ENCODE measurements at regions not wholly inside any gene's neighbourhood (a gene's known extent, or its start where the extent isn't known, plus 50 kb on each side); places are given as distances from the start of the nearest gene placed in this dataset.

GRCh38 chr12:77133566-77133965 lies 68.2 kb upstream of the E2F7 start:
- Histone ChIP-seq H3K9me3 (ENCODE audit: control insufficient read depth, insufficient read depth, low read length) (no peaks in the 10 kb centered on the region), H3K4me1 (ENCODE audit: control insufficient read depth, insufficient read depth, low read length) (no peaks in the 10 kb centered on the region), H3K27ac (ENCODE audit: low read depth, low read length) (no peak overlapping the region), H3K27me3 (ENCODE audit: control insufficient read depth, insufficient read depth, low read length) (no peaks in the 10 kb centered on the region), H3K4me3 (ENCODE audit: low read depth, low read length) (no peak overlapping the region), H3K36me3 (ENCODE audit: control insufficient read depth, insufficient read depth, low read length) (no peaks in the 10 kb centered on the region)
- peak in 2 of 6 donors; percentile 21 to 54 for DNase-seq (ENCODE audit: low read depth in 4 of 6, low spot score in 6 of 6)
- WGBS (ENCODE audit: insufficient coverage): 47% methylated on average over 3 of the region's 3 CpGs

- Histone ChIP-seq H3K4me3 (ENCODE audit: low read depth, low read length) (no peak overlapping the region), H3K27me3 (ENCODE audit: control insufficient read depth, insufficient read depth, low read length) (no peaks in the 10 kb centered on the region), H3K36me3 (ENCODE audit: control insufficient read depth, insufficient read depth, low read length) (no peaks in the 10 kb centered on the region), H3K4me1 (ENCODE audit: control insufficient read depth, insufficient read depth, low read length) (no peaks in the 10 kb centered on the region), H3K9me3 (ENCODE audit: control insufficient read depth, insufficient read depth, low read length) (no peaks in the 10 kb centered on the region), H3K27ac (ENCODE audit: low read depth, low read length) (no peak overlapping the region)
- DNase-seq (ENCODE audit: low read depth in 4 of 6, low spot score in 6 of 6): no peak
- WGBS (ENCODE audit: insufficient coverage): no CpG with 5 or more reads among the region's 2 CpGs
These were observed 66.7 kb upstream of the E2F7 start for GRCh38 chr12:77131977-77132490.

- Histone ChIP-seq H3K27me3 (ENCODE audit: control insufficient read depth, insufficient read depth, low read length) (no peaks in the 10 kb centered on the region), H3K4me3 (ENCODE audit: low read depth, low read length) (no peak overlapping the region), H3K36me3 (ENCODE audit: control insufficient read depth, insufficient read depth, low read length) (no peaks in the 10 kb centered on the region), H3K4me1 (ENCODE audit: control insufficient read depth, insufficient read depth, low read length) (no peaks in the 10 kb centered on the region), H3K27ac (ENCODE audit: low read depth, low read length) (no peak overlapping the region), H3K9me3 (ENCODE audit: control insufficient read depth, insufficient read depth, low read length) (no peaks in the 10 kb centered on the region)
- DNase-seq (ENCODE audit: low read depth in 4 of 6, low spot score in 6 of 6): no peak
- WGBS (ENCODE audit: insufficient coverage): 42% methylated on average over 2 of the region's 6 CpGs
These were observed 64.8 kb upstream of the E2F7 start for GRCh38 chr12:77130193-77130592.

GRCh38 chr12:77124767-77125166 lies 59.4 kb upstream of the E2F7 start:
- 75% methylated on average over 2 of the region's 2 CpGs for WGBS (ENCODE audit: insufficient coverage)
- no peak for DNase-seq (ENCODE audit: low read depth in 4 of 6, low spot score in 6 of 6)
- Histone ChIP-seq H3K36me3 (ENCODE audit: control insufficient read depth, insufficient read depth, low read length) (no peaks in the 10 kb centered on the region), H3K27me3 (ENCODE audit: control insufficient read depth, insufficient read depth, low read length) (no peaks in the 10 kb centered on the region), H3K9me3 (ENCODE audit: control insufficient read depth, insufficient read depth, low read length) (no peaks in the 10 kb centered on the region), H3K4me1 (ENCODE audit: control insufficient read depth, insufficient read depth, low read length) (no peaks in the 10 kb centered on the region), H3K27ac (ENCODE audit: low read depth, low read length) (no peak overlapping the region), H3K4me3 (ENCODE audit: low read depth, low read length) (no peak overlapping the region)

- Histone ChIP-seq H3K4me3 (ENCODE audit: low read depth, low read length) (no peak overlapping the region), H3K9me3 (ENCODE audit: control insufficient read depth, insufficient read depth, low read length) (no peaks in the 10 kb centered on the region), H3K27me3 (ENCODE audit: control insufficient read depth, insufficient read depth, low read length) (no peaks in the 10 kb centered on the region), H3K36me3 (ENCODE audit: control insufficient read depth, insufficient read depth, low read length) (no peaks in the 10 kb centered on the region), H3K4me1 (ENCODE audit: control insufficient read depth, insufficient read depth, low read length) (no peaks in the 10 kb centered on the region), H3K27ac (ENCODE audit: low read depth, low read length) (no peak overlapping the region)
- DNase-seq (ENCODE audit: low read depth in 4 of 6, low spot score in 6 of 6): no peak
These were observed 57.3 kb upstream of the E2F7 start for GRCh38 chr12:77122661-77123060.

GRCh38 chr12:77122236-77122635 lies 56.9 kb upstream of the E2F7 start:
- WGBS (ENCODE audit: insufficient coverage): no CpG with 5 or more reads among the region's 4 CpGs
- H3K4me1 ChIP-seq (ENCODE audit: control insufficient read depth, insufficient read depth, low read length): no peaks in the 10 kb centered on the region
- no peak overlapping the region for H3K27ac ChIP-seq (ENCODE audit: low read depth, low read length)
- DNase-seq (ENCODE audit: low read depth in 4 of 6, low spot score in 6 of 6): no peak
- H3K36me3 ChIP-seq (ENCODE audit: control insufficient read depth, insufficient read depth, low read length): no peaks in the 10 kb centered on the region
- H3K9me3 ChIP-seq (ENCODE audit: control insufficient read depth, insufficient read depth, low read length): no peaks in the 10 kb centered on the region
- H3K4me3 ChIP-seq (ENCODE audit: low read depth, low read length): no peak overlapping the region
- no peaks in the 10 kb centered on the region for H3K27me3 ChIP-seq (ENCODE audit: control insufficient read depth, insufficient read depth, low read length)

- Histone ChIP-seq H3K4me3 (ENCODE audit: low read depth, low read length) (no peak overlapping the region), H3K36me3 (ENCODE audit: control insufficient read depth, insufficient read depth, low read length) (no peaks in the 10 kb centered on the region), H3K4me1 (ENCODE audit: control insufficient read depth, insufficient read depth, low read length) (no peaks in the 10 kb centered on the region), H3K27ac (ENCODE audit: low read depth, low read length) (no peak overlapping the region), H3K27me3 (ENCODE audit: control insufficient read depth, insufficient read depth, low read length) (no peaks in the 10 kb centered on the region), H3K9me3 (ENCODE audit: control insufficient read depth, insufficient read depth, low read length) (no peaks in the 10 kb centered on the region)
- peak in 2 of 6 donors; percentile 7 to 19 for DNase-seq (ENCODE audit: low read depth in 4 of 6, low spot score in 6 of 6)
- WGBS (ENCODE audit: insufficient coverage): no CpG with 5 or more reads among the region's 1 CpG
These were observed 55.1 kb upstream of the E2F7 start for GRCh38 chr12:77120156-77121085.

GRCh38 chr12:77118696-77119095 lies 53.3 kb upstream of the E2F7 start:
- no peaks in the 10 kb centered on the region for H3K9me3 ChIP-seq (ENCODE audit: control insufficient read depth, insufficient read depth, low read length)
- no peak for DNase-seq (ENCODE audit: low read depth in 4 of 6, low spot score in 6 of 6)
- H3K27me3 ChIP-seq (ENCODE audit: control insufficient read depth, insufficient read depth, low read length): no peaks in the 10 kb centered on the region
- no peaks in the 10 kb centered on the region for H3K4me1 ChIP-seq (ENCODE audit: control insufficient read depth, insufficient read depth, low read length)
- no peak overlapping the region for H3K4me3 ChIP-seq (ENCODE audit: low read depth, low read length)
- no peaks in the 10 kb centered on the region for H3K36me3 ChIP-seq (ENCODE audit: control insufficient read depth, insufficient read depth, low read length)
- WGBS (ENCODE audit: insufficient coverage): 79% methylated on average over 2 of the region's 2 CpGs
- H3K27ac ChIP-seq (ENCODE audit: low read depth, low read length): no peak overlapping the region

GRCh38 chr12:77116277-77116676 lies 50.9 kb upstream of the E2F7 start:
- no peaks in the 10 kb centered on the region for H3K36me3 ChIP-seq (ENCODE audit: control insufficient read depth, insufficient read depth, low read length)
- H3K4me3 ChIP-seq (ENCODE audit: low read depth, low read length): no peak overlapping the region
- DNase-seq (ENCODE audit: low read depth in 4 of 6, low spot score in 6 of 6): no peak
- no peaks in the 10 kb centered on the region for H3K27me3 ChIP-seq (ENCODE audit: control insufficient read depth, insufficient read depth, low read length)
- no peaks in the 10 kb centered on the region for H3K4me1 ChIP-seq (ENCODE audit: control insufficient read depth, insufficient read depth, low read length)
- no peaks in the 10 kb centered on the region for H3K9me3 ChIP-seq (ENCODE audit: control insufficient read depth, insufficient read depth, low read length)
- no peak overlapping the region for H3K27ac ChIP-seq (ENCODE audit: low read depth, low read length)
- 42% methylated on average over 2 of the region's 2 CpGs for WGBS (ENCODE audit: insufficient coverage)

GRCh38 chr12:77115471-77115870 lies 50.1 kb upstream of the E2F7 start:
- no peaks in the 10 kb centered on the region for H3K36me3 ChIP-seq (ENCODE audit: control insufficient read depth, insufficient read depth, low read length)
- H3K27me3 ChIP-seq (ENCODE audit: control insufficient read depth, insufficient read depth, low read length): no peaks in the 10 kb centered on the region
- DNase-seq (ENCODE audit: low read depth in 4 of 6, low spot score in 6 of 6): no peak
- H3K9me3 ChIP-seq (ENCODE audit: control insufficient read depth, insufficient read depth, low read length): no peaks in the 10 kb centered on the region
- H3K4me3 ChIP-seq (ENCODE audit: low read depth, low read length): no peak overlapping the region
- no CpG with 5 or more reads among the region's 1 CpG for WGBS (ENCODE audit: insufficient coverage)
- no peak overlapping the region for H3K27ac ChIP-seq (ENCODE audit: low read depth, low read length)
- no peaks in the 10 kb centered on the region for H3K4me1 ChIP-seq (ENCODE audit: control insufficient read depth, insufficient read depth, low read length)

All from spinal cord (tissue), 9 donors.